Right cardiac atrium (tissue), 5 donors: ENCODE measurements at regions not wholly inside any gene's neighbourhood (a gene's known extent, or its start where the extent isn't known, plus 50 kb on each side); places are given as distances from the start of the nearest gene placed in this dataset.
A peak's percentile ranks its signal among the peaks of the same experiment; 100 is the strongest.

Experiments
- ATAC-seq, 2 donors: fragments of 200-7000 bp; cut with Tn5 transposase; one replicate each; pipeline versions ENCODE4 v1.8.0 to v1.9.1; 2020; ENCODE audit warnings: moderate library complexity in 2 of 2, mild to moderate bottlenecking in 1 of 2
- DNase-seq, 3 donors: peaks; one replicate each; pipeline ENCODE4 v3.0.0-alpha.2; 2020
- H3K27ac ChIP-seq: one replicate; pipeline ENCODE4 v1.5.1; 2013; ENCODE audit warnings: mild to moderate bottlenecking, low read length, control low read depth, moderate library complexity
- H3K27me3 ChIP-seq: one replicate; pipeline ENCODE4 v1.6.1; 2013; ENCODE audit not compliant: control insufficient read depth, insufficient read depth
- H3K4me1 ChIP-seq: one replicate; pipeline ENCODE4 v1.6.1; 2013; ENCODE audit warnings: low read length; ENCODE audit not compliant: control insufficient read depth, insufficient read depth
- H3K4me3 ChIP-seq: one replicate; pipeline ENCODE4 v1.5.1; 2013; ENCODE audit warnings: low read length, control low read depth
- H3K9me3 ChIP-seq: one replicate; pipeline ENCODE4 v1.6.1; 2013; ENCODE audit warnings: low read length; ENCODE audit not compliant: control insufficient read depth
- WGBS: extraction: QIAGEN DNeasy Blood & Tissue Kit; methylation state at CpG from one replicate; pipeline ENCODE4 v1.1.7; 2013; 5-methylcytosine and 5-hydroxymethylcytosine counted together
- intact Hi-C, 4 donors: fragments of 100-400 bp; cut with DNase I; formaldehyde crosslinking; loops; one replicate each; pipeline versions ENCODE4 v1.11.0 to v1.14.0; 2022 to 2023
- donor health status: healthy with polysubstance abuse.
- donor health status: DM: no; HTN: yes; CAD: no.
- donor health status: DM: no; HTN: no; CAD: no.
- donor health status: DM: no; HTN: yes; CAD: no; lungs with severe emphysema.
- donor health status: DM: yes; HTN: yes; CAD: no.

- 73% methylated on average over 23 of the region's 23 CpGs for WGBS
- intact Hi-C loops, result no loop called here
- peak; percentile 3 to 25 (median 21) for DNase-seq
- H3K9me3 ChIP-seq, result no peaks in the 10 kb centered on the region
- H3K27me3 ChIP-seq, result no peaks in the 10 kb centered on the region
- ATAC-seq, result no peak
- H3K27ac ChIP-seq, result no peak overlapping the region
- H3K4me1 ChIP-seq, result no peaks in the 10 kb centered on the region
- H3K4me3 ChIP-seq, result no peak overlapping the region
Measured at GRCh38 chr4:3715855-3716630, 50.1 kb upstream of the ADRA2C start.

GRCh38 chr4:3715061-3715854 lies 50.9 kb upstream of the ADRA2C start:
- no peaks in the 10 kb centered on the region for H3K4me1 ChIP-seq
- no peaks in the 10 kb centered on the region for H3K9me3 ChIP-seq
- H3K27me3 ChIP-seq, result no peaks in the 10 kb centered on the region
- intact Hi-C loops, result no loop called here
- DNase-seq, result peak; percentile 4 to 46 (median 16)
- 60% methylated on average over 23 of the region's 23 CpGs for WGBS
- ATAC-seq, result no peak
- H3K27ac ChIP-seq, result no peak overlapping the region
- H3K4me3 ChIP-seq, result no peak overlapping the region

GRCh38 chr4:3714642-3715001 lies 51.6 kb upstream of the ADRA2C start:
- H3K4me1 ChIP-seq, result no peaks in the 10 kb centered on the region
- H3K4me3 ChIP-seq, result no peak overlapping the region
- WGBS, result 85% methylated on average over 4 of the region's 4 CpGs
- no peak overlapping the region for H3K27ac ChIP-seq
- intact Hi-C loops, result no loop called here
- ATAC-seq (no peak), DNase-seq (peak in 1 of 3 donors; percentile 1)
- no peaks in the 10 kb centered on the region for H3K27me3 ChIP-seq
- no peaks in the 10 kb centered on the region for H3K9me3 ChIP-seq

GRCh38 chr4:3713817-3714641 lies 52.2 kb upstream of the ADRA2C start:
- no peak for ATAC-seq
- H3K27me3 ChIP-seq, result no peaks in the 10 kb centered on the region
- H3K4me1 ChIP-seq, result no peaks in the 10 kb centered on the region
- peak in 2 of 3 donors; percentile 11 to 27 for DNase-seq
- H3K9me3 ChIP-seq, result no peaks in the 10 kb centered on the region
- H3K27ac ChIP-seq, result no peak overlapping the region
- WGBS, result 88% methylated on average over 13 of the region's 13 CpGs
- H3K4me3 ChIP-seq, result no peak overlapping the region
- intact Hi-C loops, result no loop called here

- WGBS, result 76% methylated on average over 7 of the region's 7 CpGs
Measured at GRCh38 chr4:3713346-3713745, 52.8 kb upstream of the ADRA2C start.

GRCh38 chr4:3712936-3713335 lies 53.2 kb upstream of the ADRA2C start:
- Histone ChIP-seq H3K9me3 (no peaks in the 10 kb centered on the region), H3K4me1 (no peaks in the 10 kb centered on the region), H3K27me3 (no peaks in the 10 kb centered on the region), H3K27ac (no peak overlapping the region), H3K4me3 (no peak overlapping the region)
- ATAC-seq (no peak), DNase-seq (peak; percentile 6 to 25 (median 24))
- 83% methylated on average over 20 of the region's 20 CpGs for WGBS
- intact Hi-C loops, result no loop called here

More at GRCh38 chr4:3713346-3713745, 52.8 kb upstream of the ADRA2C start:
- Histone ChIP-seq H3K27me3 (no peaks in the 10 kb centered on the region), H3K4me3 (no peak overlapping the region), H3K27ac (no peak overlapping the region), H3K9me3 (no peaks in the 10 kb centered on the region), H3K4me1 (no peaks in the 10 kb centered on the region)
- intact Hi-C loops, result no loop called here
- DNase-seq, result peak in 2 of 3 donors; percentile 7 to 8
- no peak for ATAC-seq

GRCh38 chr4:3712112-3712805 lies 53.9 kb upstream of the ADRA2C start:
- 77% methylated on average over 12 of the region's 12 CpGs for WGBS
- ATAC-seq (no peak), DNase-seq (peak in 1 of 3 donors; percentile 27)
- Histone ChIP-seq H3K4me3 (no peak overlapping the region), H3K27ac (no peak overlapping the region), H3K27me3 (no peaks in the 10 kb centered on the region), H3K4me1 (no peaks in the 10 kb centered on the region), H3K9me3 (no peaks in the 10 kb centered on the region)
- intact Hi-C loops, result no loop called here

GRCh38 chr4:3711183-3712111 lies 54.7 kb upstream of the ADRA2C start:
- Histone ChIP-seq H3K9me3 (no peaks in the 10 kb centered on the region), H3K27me3 (no peaks in the 10 kb centered on the region), H3K4me1 (no peaks in the 10 kb centered on the region), H3K4me3 (no peak overlapping the region), H3K27ac (no peak overlapping the region)
- DNase-seq (peak; percentile 9 to 37 (median 19)), ATAC-seq (no peak)
- 63% methylated on average over 35 of the region's 35 CpGs for WGBS
- intact Hi-C loops, result no loop called here

GRCh38 chr4:3710451-3711182 lies 55.6 kb upstream of the ADRA2C start:
- 67% methylated on average over 24 of the region's 24 CpGs for WGBS
- ATAC-seq (no peak), DNase-seq (peak; percentile 9 to 41 (median 33))

More at GRCh38 chr4:3710451-3711182, 55.6 kb upstream of the ADRA2C start:
- H3K9me3 ChIP-seq, result no peaks in the 10 kb centered on the region
- H3K27me3 ChIP-seq, result no peaks in the 10 kb centered on the region
- no peaks in the 10 kb centered on the region for H3K4me1 ChIP-seq
- H3K4me3 ChIP-seq, result no peak overlapping the region
- intact Hi-C loops, result no loop called here
- no peak overlapping the region for H3K27ac ChIP-seq
